Endothelial cell of umbilical vein (primary cell): ENCODE measurements at regions not wholly inside any gene's neighbourhood (a gene's known extent, or its start where the extent isn't known, plus 50 kb on each side); places are given as distances from the start of the nearest gene placed in this dataset.
"Not testable (repeated sequence)": the region's sequence is repeated elsewhere in the genome, so short reads cannot be mapped to it uniquely, and the experiment has no call there.

Experiments used
- EZH2 ChIP-seq: IDR thresholded peaks from 2 replicates; pipeline ENCODE4 v1.6.1; 2012; ENCODE audit warnings: borderline replicate concordance, low read depth, mild to moderate bottlenecking, moderate library complexity, low read length, inconsistent platforms; ENCODE audit not compliant: severe bottlenecking
- TF ChIP-seq, protein P1 (sequence below), 2 donors: IDR thresholded peaks; 1 replicate in 1 of 2; 2 replicates in 1 of 2; pipeline ENCODE4 v1.5.1; 2011; ENCODE audit warnings: low read length in 2 of 2, mild to moderate bottlenecking in 2 of 2, moderate library complexity in 2 of 2, control low read depth in 1 of 2, inconsistent platforms in 1 of 2, low read depth in 1 of 2; ENCODE audit not compliant: insufficient read depth in 1 of 2; ENCODE audit errors: extremely low read depth in 1 of 2

DNA sequence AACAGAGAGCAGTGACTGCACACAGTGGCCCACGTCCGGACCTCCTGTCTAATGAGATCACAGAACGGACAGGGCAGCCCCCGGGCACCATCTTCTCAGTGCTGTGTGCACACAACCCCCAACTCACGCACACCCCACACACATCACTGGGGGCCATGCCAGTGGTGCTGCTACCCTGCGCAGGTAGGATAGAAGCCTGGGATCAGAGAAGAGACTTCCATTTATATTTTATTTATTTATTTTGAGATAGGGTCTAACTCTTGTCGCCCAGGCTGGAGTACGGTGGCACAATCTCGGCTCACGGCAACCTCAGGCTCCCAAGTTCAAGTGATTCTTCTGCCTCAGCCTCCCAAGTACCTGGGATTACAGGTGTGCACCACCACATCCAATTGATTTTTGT, 71.5 kb upstream of the TNK2 start:
- TF ChIP-seq, protein P1, sequence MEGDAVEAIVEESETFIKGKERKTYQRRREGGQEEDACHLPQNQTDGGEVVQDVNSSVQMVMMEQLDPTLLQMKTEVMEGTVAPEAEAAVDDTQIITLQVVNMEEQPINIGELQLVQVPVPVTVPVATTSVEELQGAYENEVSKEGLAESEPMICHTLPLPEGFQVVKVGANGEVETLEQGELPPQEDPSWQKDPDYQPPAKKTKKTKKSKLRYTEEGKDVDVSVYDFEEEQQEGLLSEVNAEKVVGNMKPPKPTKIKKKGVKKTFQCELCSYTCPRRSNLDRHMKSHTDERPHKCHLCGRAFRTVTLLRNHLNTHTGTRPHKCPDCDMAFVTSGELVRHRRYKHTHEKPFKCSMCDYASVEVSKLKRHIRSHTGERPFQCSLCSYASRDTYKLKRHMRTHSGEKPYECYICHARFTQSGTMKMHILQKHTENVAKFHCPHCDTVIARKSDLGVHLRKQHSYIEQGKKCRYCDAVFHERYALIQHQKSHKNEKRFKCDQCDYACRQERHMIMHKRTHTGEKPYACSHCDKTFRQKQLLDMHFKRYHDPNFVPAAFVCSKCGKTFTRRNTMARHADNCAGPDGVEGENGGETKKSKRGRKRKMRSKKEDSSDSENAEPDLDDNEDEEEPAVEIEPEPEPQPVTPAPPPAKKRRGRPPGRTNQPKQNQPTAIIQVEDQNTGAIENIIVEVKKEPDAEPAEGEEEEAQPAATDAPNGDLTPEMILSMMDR (IDR thresholded peaks at IDR 0.05; ENCODE audit: extremely low read depth in 1 of 2, insufficient read depth in 1 of 2, low read depth in 1 of 2, low read length in 2 of 2), result not testable (repeated sequence)
- TF ChIP-seq EZH2, result not testable (repeated sequence)
